ENCODE measurements at regions not wholly inside any gene's neighbourhood (a gene's known extent, or its start where the extent isn't known, plus 50 kb on each side); places are given as distances from the start of the nearest gene placed in this dataset.

- 8% methylated on average over 2 of the region's 3 CpGs for WGBS (ENCODE audit: insufficient coverage)
- DNase-seq (peak in 1 of 2 donors; percentile 5), ATAC-seq (no peak)
- intact Hi-C loops (cut with micrococcal nuclease) = no loop called here
- H3K27me3 ChIP-seq (ENCODE audit: control insufficient read depth, insufficient read depth, low read length) = no peaks in the 10 kb centered on the region
- no peaks in the 10 kb centered on the region for H3K4me1 ChIP-seq (ENCODE audit: control insufficient read depth, insufficient read depth, low read length)
- Mint-ChIP-seq H3K4me3 (no peak overlapping the region), H3K4me1 (no peaks in the 10 kb centered on the region), H3K9me3 (peaks cover 0 to 4% of the 10 kb centered on the region in 2 donors), H3K36me3 (no peaks in the 10 kb centered on the region), H3K27me3 (ENCODE audit: low read depth in 2 of 2) (peaks cover 11 to 30% of the 10 kb centered on the region in 2 donors), H3K27ac (no peak overlapping the region)
- H3K27ac ChIP-seq (ENCODE audit: low read length) = no peak overlapping the region
- TF ChIP-seq, protein P1, sequence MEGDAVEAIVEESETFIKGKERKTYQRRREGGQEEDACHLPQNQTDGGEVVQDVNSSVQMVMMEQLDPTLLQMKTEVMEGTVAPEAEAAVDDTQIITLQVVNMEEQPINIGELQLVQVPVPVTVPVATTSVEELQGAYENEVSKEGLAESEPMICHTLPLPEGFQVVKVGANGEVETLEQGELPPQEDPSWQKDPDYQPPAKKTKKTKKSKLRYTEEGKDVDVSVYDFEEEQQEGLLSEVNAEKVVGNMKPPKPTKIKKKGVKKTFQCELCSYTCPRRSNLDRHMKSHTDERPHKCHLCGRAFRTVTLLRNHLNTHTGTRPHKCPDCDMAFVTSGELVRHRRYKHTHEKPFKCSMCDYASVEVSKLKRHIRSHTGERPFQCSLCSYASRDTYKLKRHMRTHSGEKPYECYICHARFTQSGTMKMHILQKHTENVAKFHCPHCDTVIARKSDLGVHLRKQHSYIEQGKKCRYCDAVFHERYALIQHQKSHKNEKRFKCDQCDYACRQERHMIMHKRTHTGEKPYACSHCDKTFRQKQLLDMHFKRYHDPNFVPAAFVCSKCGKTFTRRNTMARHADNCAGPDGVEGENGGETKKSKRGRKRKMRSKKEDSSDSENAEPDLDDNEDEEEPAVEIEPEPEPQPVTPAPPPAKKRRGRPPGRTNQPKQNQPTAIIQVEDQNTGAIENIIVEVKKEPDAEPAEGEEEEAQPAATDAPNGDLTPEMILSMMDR (IDR thresholded peaks at IDR 0.05) = no peak
- H3K4me3 ChIP-seq (ENCODE audit: low read length) = no peak overlapping the region
- H3K36me3 ChIP-seq (ENCODE audit: control insufficient read depth, insufficient read depth, low read length) = no peaks in the 10 kb centered on the region
- no peaks in the 10 kb centered on the region for H3K9me3 ChIP-seq (ENCODE audit: control insufficient read depth, insufficient read depth, low read length)
These were observed 489.0 kb downstream of the GATA3 start for GRCh38 chr10:8543361-8544056.

DNA sequence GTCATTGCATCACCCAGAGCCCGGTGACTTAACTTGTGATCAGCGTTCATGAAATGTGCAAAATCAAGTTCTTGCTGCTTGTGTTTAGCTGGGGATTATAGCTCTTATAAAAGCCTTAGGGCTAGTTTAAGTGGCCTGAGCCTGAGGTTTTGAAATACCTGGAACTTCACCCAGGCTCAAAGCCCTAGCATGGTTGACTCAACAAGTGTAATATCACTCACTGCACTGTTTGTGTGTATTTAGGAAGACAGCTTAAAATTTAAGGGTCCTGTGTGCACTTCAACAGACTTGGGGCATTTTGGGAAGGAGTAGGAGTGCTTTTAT is 489.5 kb downstream of the GATA3 start:
- peaks cover 14 to 35% of the 10 kb centered on the region in 2 donors for H3K27me3 Mint-ChIP-seq (ENCODE audit: low read depth in 2 of 2)
- H3K27me3 ChIP-seq (ENCODE audit: control insufficient read depth, insufficient read depth, low read length) = no peaks in the 10 kb centered on the region
- no peak overlapping the region for H3K27ac ChIP-seq (ENCODE audit: low read length)
- no peaks in the 10 kb centered on the region for H3K4me1 Mint-ChIP-seq
- TF ChIP-seq, protein P1 (IDR thresholded peaks at IDR 0.05) = no peak
- WGBS (ENCODE audit: insufficient coverage) = 97% methylated on average over 2 of the region's 2 CpGs
- no peak overlapping the region for H3K4me3 Mint-ChIP-seq
- H3K9me3 Mint-ChIP-seq = peaks cover 0 to 4% of the 10 kb centered on the region in 2 donors
- H3K36me3 ChIP-seq (ENCODE audit: control insufficient read depth, insufficient read depth, low read length) = no peaks in the 10 kb centered on the region
- no peak for ATAC-seq
- no peaks in the 10 kb centered on the region for H3K36me3 Mint-ChIP-seq
- H3K4me1 ChIP-seq (ENCODE audit: control insufficient read depth, insufficient read depth, low read length) = no peaks in the 10 kb centered on the region
- no peak for DNase-seq
- intact Hi-C loops (cut with micrococcal nuclease) = no loop called here
- H3K9me3 ChIP-seq (ENCODE audit: control insufficient read depth, insufficient read depth, low read length) = no peaks in the 10 kb centered on the region
- no peak overlapping the region for H3K4me3 ChIP-seq (ENCODE audit: low read length)
- H3K27ac Mint-ChIP-seq = no peak overlapping the region

DNA sequence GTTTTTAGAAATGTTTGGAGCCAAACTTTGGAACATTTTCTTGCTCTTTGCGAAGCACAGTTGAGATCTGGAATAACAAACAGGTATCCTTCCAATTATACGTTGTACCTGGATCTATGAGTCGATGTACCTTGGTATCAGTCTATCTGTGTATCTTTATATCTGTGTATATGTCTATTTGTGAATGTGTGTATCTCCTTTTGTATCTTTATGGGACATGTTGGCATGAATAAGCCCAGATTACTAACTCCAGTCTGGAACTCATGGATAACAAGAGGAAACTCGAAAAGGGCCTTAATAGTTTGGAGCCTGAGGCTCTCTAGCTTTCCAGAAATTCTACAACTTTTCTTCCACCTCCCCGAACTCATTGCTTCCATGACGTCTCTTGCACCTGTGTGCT is 490.0 kb downstream of the GATA3 start:
- no peaks in the 10 kb centered on the region for H3K36me3 Mint-ChIP-seq
- no peaks in the 10 kb centered on the region for H3K4me1 Mint-ChIP-seq
- H3K27ac Mint-ChIP-seq = no peak overlapping the region
- no peak for ATAC-seq
- H3K4me3 Mint-ChIP-seq = no peak overlapping the region
- WGBS (ENCODE audit: insufficient coverage) = 87% methylated on average over 6 of the region's 6 CpGs
- H3K27ac ChIP-seq (ENCODE audit: low read length) = no peak overlapping the region
- peaks cover 16 to 36% of the 10 kb centered on the region in 2 donors for H3K27me3 Mint-ChIP-seq (ENCODE audit: low read depth in 2 of 2)
- TF ChIP-seq, protein P1 (IDR thresholded peaks at IDR 0.05) = no peak
- H3K4me1 ChIP-seq (ENCODE audit: control insufficient read depth, insufficient read depth, low read length) = no peaks in the 10 kb centered on the region
- intact Hi-C loops (cut with micrococcal nuclease) = no loop called here
- H3K36me3 ChIP-seq (ENCODE audit: control insufficient read depth, insufficient read depth, low read length) = no peaks in the 10 kb centered on the region
- no peaks in the 10 kb centered on the region for H3K27me3 ChIP-seq (ENCODE audit: control insufficient read depth, insufficient read depth, low read length)
- H3K9me3 ChIP-seq (ENCODE audit: control insufficient read depth, insufficient read depth, low read length) = no peaks in the 10 kb centered on the region
- peaks cover 0 to 2% of the 10 kb centered on the region in 2 donors for H3K9me3 Mint-ChIP-seq
- no peak for DNase-seq
- H3K4me3 ChIP-seq (ENCODE audit: low read length) = no peak overlapping the region

- Mint-ChIP-seq H3K9me3 (no peaks in the 10 kb centered on the region), H3K27ac (no peak overlapping the region), H3K36me3 (no peaks in the 10 kb centered on the region), H3K27me3 (ENCODE audit: low read depth in 2 of 2) (peaks cover 7 to 56% of the 10 kb centered on the region in 2 donors), H3K4me3 (no peak overlapping the region), H3K4me1 (no peaks in the 10 kb centered on the region)
- Histone ChIP-seq H3K9me3 (ENCODE audit: control insufficient read depth, insufficient read depth, low read length) (no peaks in the 10 kb centered on the region), H3K27ac (ENCODE audit: low read length) (no peak overlapping the region), H3K36me3 (ENCODE audit: control insufficient read depth, insufficient read depth, low read length) (no peaks in the 10 kb centered on the region), H3K4me3 (ENCODE audit: low read length) (no peak overlapping the region), H3K4me1 (ENCODE audit: control insufficient read depth, insufficient read depth, low read length) (no peaks in the 10 kb centered on the region), H3K27me3 (ENCODE audit: control insufficient read depth, insufficient read depth, low read length) (peaks cover 2% of the 10 kb centered on the region)
- 79% methylated on average over 3 of the region's 4 CpGs for WGBS (ENCODE audit: insufficient coverage)
- TF ChIP-seq, protein P1 (IDR thresholded peaks at IDR 0.05) = no peak
- intact Hi-C loops (cut with micrococcal nuclease) = no loop called here
- no peak for DNase-seq
- no peak for ATAC-seq
These were observed 500.1 kb downstream of the GATA3 start for GRCh38 chr10:8554574-8554973.
